ENCODE measurements at regions not wholly inside any gene's neighbourhood (a gene's known extent, or its start where the extent isn't known, plus 50 kb on each side); places are given as distances from the start of the nearest gene placed in this dataset.

DNA sequence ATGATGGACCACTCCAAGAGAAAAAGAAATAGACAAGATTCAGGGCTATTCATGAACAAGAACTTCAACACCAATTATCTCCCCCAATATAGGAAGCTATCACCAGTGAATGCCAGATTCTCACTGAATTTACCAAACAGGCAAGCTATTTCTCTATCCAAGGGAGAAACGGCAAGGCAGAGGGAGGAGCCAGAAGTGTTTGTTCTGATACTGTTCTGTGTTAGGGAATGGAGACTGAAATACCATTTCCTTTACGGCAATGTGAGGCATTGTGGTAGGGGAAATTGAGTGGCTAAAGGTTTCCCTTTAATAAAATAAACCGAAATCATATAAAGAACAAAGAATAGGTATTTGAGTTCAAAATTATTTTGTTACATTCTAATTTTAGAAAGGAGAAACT lies 68.0 kb upstream of the ALDH1A1 start:
- Histone ChIP-seq H3K9me3 (peaks cover 0 to 18% (median 2%) of the 10 kb centered on the region in 11 donors), H3K27ac (no peak overlapping the region), H3K36me3 (no peaks in the 10 kb centered on the region), H3K27me3 (no peaks in the 10 kb centered on the region), H3K4me3 (no peak overlapping the region), H3K4me1 (peaks cover 0 to 9% (median 0%) of the 10 kb centered on the region in 9 donors)
- DNase-seq (no peak), ATAC-seq (no peak)
- no peak for TF ChIP-seq CTCF (IDR thresholded peaks at IDR 0.05)
- intact Hi-C loops (cut with DNase I): loop anchor here (5.0 to 10.0 kb wide), 6 partner anchors 61 to 736 kb away; no protein-coding TSS in a partner anchor
- 65% methylated on average over 3 of the region's 3 CpGs for WGBS, 2 donors

- Histone ChIP-seq H3K27me3 (no peaks in the 10 kb centered on the region), H3K9me3 (peaks cover 0 to 18% (median 2%) of the 10 kb centered on the region in 11 donors), H3K36me3 (no peaks in the 10 kb centered on the region), H3K27ac (no peak overlapping the region), H3K4me1 (peaks cover 0 to 10% (median 0%) of the 10 kb centered on the region in 9 donors), H3K4me3 (no peak overlapping the region)
- no peak for TF ChIP-seq CTCF (IDR thresholded peaks at IDR 0.05)
- ATAC-seq (no peak), DNase-seq (no peak)
- intact Hi-C loops (cut with DNase I): loop anchor here in 1 of 10 donors (10.0 kb wide), 1 partner anchor 59 kb away; the partner anchor contains the start of gene ALDH1A1
Observed at GRCh38 chr9:73014011-73014410, 61.2 kb upstream of the ALDH1A1 start.

GRCh38 chr9:73011956-73012355 lies 59.1 kb upstream of the ALDH1A1 start:
- intact Hi-C loops (cut with DNase I): loop anchor here in 1 of 10 donors (10.0 kb wide), 1 partner anchor 57 kb away; the partner anchor contains the start of gene ALDH1A1
- Histone ChIP-seq H3K9me3 (no peaks in the 10 kb centered on the region), H3K4me3 (no peak overlapping the region), H3K4me1 (peaks cover 0 to 10% (median 0%) of the 10 kb centered on the region in 9 donors), H3K27me3 (no peaks in the 10 kb centered on the region), H3K27ac (no peak overlapping the region), H3K36me3 (no peaks in the 10 kb centered on the region)
- TF ChIP-seq CTCF (IDR thresholded peaks at IDR 0.05): no peak
- ATAC-seq (no peak), DNase-seq (no peak)
- WGBS, 2 donors: 82 to 88% methylated on average over 2 of the region's 2 CpGs

GRCh38 chr9:73011181-73011750 lies 58.4 kb upstream of the ALDH1A1 start:
- intact Hi-C loops (cut with DNase I): loop anchor here in 1 of 10 donors (10.0 kb wide), 1 partner anchor 56 kb away; the partner anchor contains the start of gene ALDH1A1
- Histone ChIP-seq H3K4me3 (no peak overlapping the region), H3K36me3 (no peaks in the 10 kb centered on the region), H3K4me1 (peaks cover 0 to 10% (median 0%) of the 10 kb centered on the region in 9 donors), H3K27me3 (no peaks in the 10 kb centered on the region), H3K9me3 (no peaks in the 10 kb centered on the region), H3K27ac (no peak overlapping the region)
- WGBS, 2 donors: 52 to 57% methylated on average over 2 of the region's 2 CpGs
- TF ChIP-seq CTCF (IDR thresholded peaks at IDR 0.05): no peak
- DNase-seq (no peak), ATAC-seq (peak in 2 of 8 donors; percentile 44 to 52)
